WERI-Rb-1 (cell line): ENCODE measurements at regions not wholly inside any gene's neighbourhood (a gene's known extent, or its start where the extent isn't known, plus 50 kb on each side); places are given as distances from the start of the nearest gene placed in this dataset.

Experiments used
- DNase-seq: peaks from one replicate; pipeline ENCODE4 v3.0.0-alpha.2; 2020
- H3K27ac ChIP-seq: fragments of 250-450 bp; sonication (Bioruptor Pico); 2 replicates; pipeline ENCODE4 v1.5.1; 2020; ENCODE audit warnings: mild to moderate bottlenecking, moderate library complexity
- H3K27me3 ChIP-seq: fragments of 250-450 bp; sonication (Bioruptor Pico); 2 replicates; pipeline ENCODE4 v1.5.1; 2021; ENCODE audit warnings: mild to moderate bottlenecking, low read depth, moderate library complexity; ENCODE audit not compliant: insufficient read depth, severe bottlenecking
- H3K36me3 ChIP-seq: fragments of 250-450 bp; sonication (Bioruptor Pico); 2 replicates; pipeline ENCODE4 v1.5.1; 2020; ENCODE audit warnings: mild to moderate bottlenecking, moderate library complexity
- H3K4me3 ChIP-seq: 2 replicates; pipeline ENCODE4 v1.5.1; 2011; ENCODE audit warnings: low read depth, mild to moderate bottlenecking, control low read depth, low read length
- H3K9me3 ChIP-seq: fragments of 250-450 bp; sonication (Bioruptor Pico); 2 replicates; pipeline ENCODE4 v1.5.1; 2021; ENCODE audit warnings: mild to moderate bottlenecking, moderate library complexity; ENCODE audit not compliant: severe bottlenecking
- CTCF ChIP-seq: IDR thresholded peaks from 2 replicates; pipeline ENCODE4 v1.5.1; 2011; ENCODE audit warnings: low read depth, mild to moderate bottlenecking, control low read depth, inconsistent platforms, low read length

GRCh38 chr18:7369006-7369405 is 138.1 kb downstream of the LRRC30 start:
- no peak overlapping the region for H3K27ac ChIP-seq
- H3K36me3 ChIP-seq: no peaks in the 10 kb centered on the region
- peak; percentile 24 for DNase-seq
- H3K9me3 ChIP-seq: no peaks in the 10 kb centered on the region
- H3K27me3 ChIP-seq: no peaks in the 10 kb centered on the region
- TF ChIP-seq CTCF: no peak
- no peak overlapping the region for H3K4me3 ChIP-seq

GRCh38 chr18:7370375-7370774 is 139.5 kb downstream of the LRRC30 start:
- H3K4me3 ChIP-seq: no peak overlapping the region
- no peaks in the 10 kb centered on the region for H3K9me3 ChIP-seq
- no peaks in the 10 kb centered on the region for H3K27me3 ChIP-seq
- no peaks in the 10 kb centered on the region for H3K36me3 ChIP-seq
- H3K27ac ChIP-seq: no peak overlapping the region
- no peak for TF ChIP-seq CTCF
- DNase-seq: no peak

GRCh38 chr18:7370802-7371201 is 139.9 kb downstream of the LRRC30 start:
- H3K9me3 ChIP-seq: no peaks in the 10 kb centered on the region
- DNase-seq: no peak
- no peak for TF ChIP-seq CTCF
- no peaks in the 10 kb centered on the region for H3K27me3 ChIP-seq
- H3K27ac ChIP-seq: no peak overlapping the region
- no peaks in the 10 kb centered on the region for H3K36me3 ChIP-seq
- no peak overlapping the region for H3K4me3 ChIP-seq

- DNase-seq: no peak
- H3K36me3 ChIP-seq: no peaks in the 10 kb centered on the region
- no peak overlapping the region for H3K4me3 ChIP-seq
- no peak for TF ChIP-seq CTCF
- no peak overlapping the region for H3K27ac ChIP-seq
- H3K9me3 ChIP-seq: peaks cover 3% of the 10 kb centered on the region
- H3K27me3 ChIP-seq: no peaks in the 10 kb centered on the region
These were observed 142.6 kb downstream of the LRRC30 start for GRCh38 chr18:7373441-7373840.

GRCh38 chr18:7381307-7381706 is 150.4 kb downstream of the LRRC30 start:
- TF ChIP-seq CTCF: no peak
- no peaks in the 10 kb centered on the region for H3K27me3 ChIP-seq
- DNase-seq: no peak

GRCh38 chr18:7382328-7383001 is 151.6 kb downstream of the LRRC30 start:
- DNase-seq: no peak
- Histone ChIP-seq H3K9me3 (no peaks in the 10 kb centered on the region), H3K36me3 (no peaks in the 10 kb centered on the region), H3K27me3 (no peaks in the 10 kb centered on the region), H3K4me3 (no peak overlapping the region), H3K27ac (no peak overlapping the region)
- TF ChIP-seq CTCF: no peak

More at GRCh38 chr18:7381307-7381706, 150.4 kb downstream of the LRRC30 start:
- H3K27ac ChIP-seq: no peak overlapping the region
- H3K36me3 ChIP-seq: no peaks in the 10 kb centered on the region
- no peak overlapping the region for H3K4me3 ChIP-seq
- H3K9me3 ChIP-seq: peaks cover 3% of the 10 kb centered on the region
